ENCODE measurements at regions not wholly inside any gene's neighbourhood (a gene's known extent, or its start where the extent isn't known, plus 50 kb on each side); places are given as distances from the start of the nearest gene placed in this dataset.

GRCh38 chr6:14913931-14914330 is 331.9 kb upstream of the JARID2 start:
- POLR2A ChIA-PET, result no interaction called here
- FAIRE-seq (no peak), ATAC-seq (no peak), DNase-seq (ENCODE audit: low spot score) (no peak)
- no TSS peak for BruUV-seq (replicated peaks)
- peaks cover 0 to 3% of the 10 kb centered on the region in 2 experiments; a peak in 1 of 5 replicates for H3K27me3 ChIP-seq (ENCODE audit: control insufficient read depth in 1 of 2, insufficient read depth in 2 of 2, low read length in 2 of 2)
- H3K9ac ChIP-seq (ENCODE audit: insufficient read depth, low read depth, low read length), result no peak overlapping the region
- no peaks in the 10 kb centered on the region for H3K9me3 ChIP-seq (ENCODE audit: low read length)
- intact Hi-C loops (cut with micrococcal nuclease; ENCODE audit: unreplicated experiment), result no loop called here
- no peaks in the 10 kb centered on the region for H3K79me2 ChIP-seq (ENCODE audit: insufficient read depth, low read length)
- no peak overlapping the region for H3K4me2 ChIP-seq (ENCODE audit: low read depth, low read length)
- H3K36me3 ChIP-seq (replicated peaks in 1 of 2; ENCODE audit: control insufficient read depth in 1 of 2, insufficient read depth in 2 of 2, low read length in 2 of 2), result no peaks in the 10 kb centered on the region
- CTCF ChIA-PET (ENCODE audit: low intra/inter-chr PET ratio, low total read pairs), result no interaction called here
- H3K4me3 ChIP-seq (replicated peaks in 1 of 3; ENCODE audit: insufficient read depth in 1 of 3, low read depth in 2 of 3, low read length in 3 of 3), result no peak overlapping the region
- H4K20me1 ChIP-seq (ENCODE audit: insufficient read depth, low read length), result no peaks in the 10 kb centered on the region
- H3K4me1 ChIP-seq (ENCODE audit: insufficient read depth, low read length), result no peaks in the 10 kb centered on the region
- in situ Hi-C loops (cut with HindIII; ENCODE audit: extremely low pct_ligation_motif_present, low pct_unique_long_range_greater_than_20kb), result no loop called here
- 15% methylated on average over 2 of the region's 2 CpGs for WGBS (ENCODE audit: low lambda C conversion rate)
- no peak overlapping the region for H2AFZ ChIP-seq (ENCODE audit: low read length)
- H3K27ac ChIP-seq (ENCODE audit: extremely low read length, insufficient read depth, low read length), result no peak overlapping the region
- TF ChIP-seq ZNF503 (CRISPR knock-in tag; IDR thresholded peaks at IDR 0.05), result no peak
- no peak for TF ChIP-seq KIAA2018 (CRISPR knock-in tag; IDR thresholded peaks at IDR 0.05; ENCODE audit: borderline replicate concordance)
- no peak for TF ChIP-seq ZNF44 (CRISPR knock-in tag; IDR thresholded peaks at IDR 0.05)
- TF ChIP-seq SMARCE1 (IDR thresholded peaks at IDR 0.05; ENCODE audit: borderline replicate concordance), result no peak
- no peak for TF ChIP-seq ZNF576 (CRISPR knock-in tag; IDR thresholded peaks at IDR 0.05)
- no peak for TF ChIP-seq ZNF720 (CRISPR knock-in tag; IDR thresholded peaks at IDR 0.05)
- TF ChIP-seq NCOR1 (IDR thresholded peaks at IDR 0.05; ENCODE audit: borderline replicate concordance, low read length), result no peak
- no peak for TF ChIP-seq SMAD3 (CRISPR knock-in tag; IDR thresholded peaks at IDR 0.05)
- no peak for TF ChIP-seq GTF3A (CRISPR knock-in tag; conservative IDR thresholded peaks at IDR 0.05)
- TF ChIP-seq ZNF256 (CRISPR knock-in tag; conservative IDR thresholded peaks at IDR 0.05), result no peak
- no peak for TF ChIP-seq ZNF691 (CRISPR knock-in tag; IDR thresholded peaks at IDR 0.05; ENCODE audit: borderline replicate concordance, low read depth)
- no peak for TF ChIP-seq ZFP36 (IDR thresholded peaks at IDR 0.05; ENCODE audit: borderline replicate concordance, low read depth, low read length, partially characterized antibody)
- no peak for TF ChIP-seq ZNF17 (CRISPR knock-in tag; IDR thresholded peaks at IDR 0.05)
- TF ChIP-seq WIZ (CRISPR knock-in tag; IDR thresholded peaks at IDR 0.05), result no peak

Measured in HepG2 (cell line).